Fibroblast of skin of scalp (primary cell): ENCODE measurements at regions not wholly inside any gene's neighbourhood (a gene's known extent, or its start where the extent isn't known, plus 50 kb on each side); places are given as distances from the start of the nearest gene placed in this dataset.

ENCODE experiments used
- DNase-seq: peaks from one replicate; pipeline ENCODE4 v3.0.0-alpha.2; 2013

DNA sequence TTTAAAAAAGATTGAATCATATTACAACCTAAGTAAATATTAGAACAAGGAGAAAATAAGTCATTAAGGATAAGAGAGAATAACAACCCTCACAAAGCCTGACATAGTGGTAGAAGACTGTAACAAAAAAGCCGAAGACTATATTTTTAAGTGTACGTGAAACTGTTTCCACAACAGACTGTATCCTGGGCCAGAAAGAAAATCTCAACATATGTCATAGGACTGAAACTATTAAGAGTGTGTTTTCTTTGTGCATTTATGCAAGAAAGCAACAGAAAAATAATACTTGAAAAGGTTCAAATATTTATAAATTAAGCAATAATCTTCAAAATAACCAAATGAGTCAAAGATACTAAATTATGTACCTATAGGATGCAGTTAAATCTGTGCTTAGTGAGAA, 309.8 kb downstream of the CASP12 start:
- DNase-seq, result no peak

- no peak for DNase-seq
Observed at GRCh38 chr11:104584823-104585222, 313.4 kb downstream of the CASP12 start.

- DNase-seq, result peak; percentile 35
Observed at GRCh38 chr11:104583857-104584256, 314.4 kb downstream of the CASP12 start.

- DNase-seq, result no peak
Observed at GRCh38 chr11:104582431-104582830, 315.8 kb downstream of the CASP12 start.

GRCh38 chr11:104581246-104581980, 316.8 kb downstream of the CASP12 start:
- peak; percentile 27 for DNase-seq

DNA sequence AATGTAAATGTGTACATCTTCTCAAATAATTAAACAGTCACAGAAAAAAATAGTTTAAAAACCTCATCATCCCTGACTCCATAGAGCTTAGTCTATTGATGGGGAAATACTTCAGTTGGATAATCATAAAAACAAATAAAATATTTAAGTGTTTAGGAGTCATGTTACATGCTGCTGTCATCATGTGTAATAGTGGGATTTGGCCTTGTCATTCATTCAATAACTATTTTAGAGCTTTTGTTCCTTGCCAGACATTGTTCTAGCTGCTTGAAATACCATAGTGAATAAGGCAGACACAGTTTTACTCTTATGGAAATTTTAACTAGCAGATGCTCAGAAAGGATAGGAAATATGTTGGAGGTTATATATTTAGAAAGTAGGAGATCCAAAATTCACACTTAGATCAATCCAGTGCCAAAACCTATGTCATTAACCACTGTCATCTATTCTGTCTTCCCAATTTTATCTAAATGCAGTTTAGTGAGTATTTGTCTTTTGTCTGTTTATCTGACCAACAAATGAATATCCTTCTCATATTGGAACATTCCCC, 324.7 kb downstream of the CASP12 start:
- peak; percentile 71 for DNase-seq

DNA sequence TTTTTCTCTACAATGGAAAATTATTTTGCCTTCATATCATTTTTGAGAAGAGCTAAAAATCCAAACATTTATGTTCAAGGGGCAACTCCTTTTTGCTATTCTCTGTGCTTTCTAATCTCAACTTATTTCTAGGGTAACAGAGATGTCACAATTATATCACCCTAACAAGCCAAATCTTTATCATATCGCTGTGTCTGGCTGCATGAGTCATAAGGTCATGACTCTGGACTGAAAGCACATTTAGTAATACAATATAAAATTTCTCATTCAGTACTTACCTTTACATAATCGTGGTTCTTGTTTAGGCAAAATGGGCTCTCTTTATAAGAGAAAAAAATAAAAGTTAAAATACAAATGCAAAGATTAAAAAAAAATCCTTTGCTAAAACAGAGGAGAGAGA, 326.0 kb downstream of the CASP12 start:
- DNase-seq, result no peak

DNA sequence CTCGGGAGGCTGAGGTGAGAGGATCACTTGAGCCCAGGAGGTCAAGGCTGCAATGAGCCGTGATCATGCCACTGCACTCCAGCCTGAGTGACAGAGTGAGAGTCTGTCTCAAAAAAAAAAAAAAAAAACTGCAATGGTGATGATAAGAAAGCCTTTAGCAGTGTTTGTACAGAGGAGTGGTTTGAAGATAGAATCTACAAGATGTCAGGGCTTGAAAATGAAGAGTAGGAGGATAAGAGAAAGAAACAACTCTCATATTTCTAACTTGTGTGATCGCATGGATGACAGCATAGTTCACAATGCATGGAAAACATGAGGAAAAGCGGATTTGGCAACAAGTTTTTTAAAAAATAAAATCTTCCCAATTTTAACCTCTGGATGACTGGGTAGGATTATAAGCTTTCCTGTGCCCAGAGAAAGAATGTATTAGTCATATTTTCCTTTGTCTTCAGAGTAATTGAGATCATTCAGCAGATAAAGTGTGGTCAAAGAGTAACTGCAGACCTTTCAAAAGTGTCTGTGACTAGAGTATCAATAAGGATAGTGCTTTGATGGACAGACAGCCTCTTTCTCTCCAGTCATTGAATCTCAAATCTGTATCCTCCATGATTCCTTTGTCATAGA, 328.1 kb downstream of the CASP12 start:
- DNase-seq, result peak; percentile 26

- DNase-seq, result no peak
Observed at GRCh38 chr11:104565583-104565961, 332.7 kb downstream of the CASP12 start.

GRCh38 chr11:104564921-104565582, 333.2 kb downstream of the CASP12 start:
- DNase-seq, result no peak

DNA sequence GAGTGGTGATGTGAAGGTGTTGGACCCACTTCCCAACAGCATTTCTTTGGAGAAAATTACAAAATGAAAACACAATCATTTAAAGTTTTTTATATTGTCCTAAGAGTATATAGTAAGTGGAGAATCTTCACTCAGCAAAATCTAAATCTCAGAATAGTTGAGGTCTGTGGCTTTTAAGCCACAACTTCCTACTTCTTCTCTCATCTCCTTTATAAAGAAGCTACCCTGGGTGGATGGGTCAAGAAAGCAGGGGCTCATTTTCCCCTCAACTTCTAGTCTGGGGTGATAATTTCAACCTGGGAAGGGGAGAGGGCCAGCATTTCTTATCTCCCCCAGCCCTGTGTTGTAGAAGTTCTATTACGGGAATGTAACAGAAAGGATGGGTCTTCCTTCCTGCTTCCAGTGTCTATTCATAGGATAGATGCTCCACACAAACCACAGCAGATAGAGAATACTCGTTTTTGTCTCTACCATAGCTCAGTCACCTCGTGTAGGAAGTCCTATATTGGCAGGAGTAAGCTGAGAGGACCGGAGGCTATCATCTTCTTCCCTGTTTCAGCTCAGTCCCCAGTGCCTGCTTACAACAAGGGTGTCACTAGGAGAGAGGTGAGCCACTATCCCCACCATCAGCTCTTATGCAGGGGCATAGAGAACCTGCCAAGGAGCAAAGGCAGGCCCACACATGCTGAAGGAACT, 341.5 kb downstream of the CASP12 start:
- DNase-seq, result no peak

- DNase-seq, result no peak
Observed at GRCh38 chr11:104549019-104549418, 349.2 kb downstream of the CASP12 start.

DNA sequence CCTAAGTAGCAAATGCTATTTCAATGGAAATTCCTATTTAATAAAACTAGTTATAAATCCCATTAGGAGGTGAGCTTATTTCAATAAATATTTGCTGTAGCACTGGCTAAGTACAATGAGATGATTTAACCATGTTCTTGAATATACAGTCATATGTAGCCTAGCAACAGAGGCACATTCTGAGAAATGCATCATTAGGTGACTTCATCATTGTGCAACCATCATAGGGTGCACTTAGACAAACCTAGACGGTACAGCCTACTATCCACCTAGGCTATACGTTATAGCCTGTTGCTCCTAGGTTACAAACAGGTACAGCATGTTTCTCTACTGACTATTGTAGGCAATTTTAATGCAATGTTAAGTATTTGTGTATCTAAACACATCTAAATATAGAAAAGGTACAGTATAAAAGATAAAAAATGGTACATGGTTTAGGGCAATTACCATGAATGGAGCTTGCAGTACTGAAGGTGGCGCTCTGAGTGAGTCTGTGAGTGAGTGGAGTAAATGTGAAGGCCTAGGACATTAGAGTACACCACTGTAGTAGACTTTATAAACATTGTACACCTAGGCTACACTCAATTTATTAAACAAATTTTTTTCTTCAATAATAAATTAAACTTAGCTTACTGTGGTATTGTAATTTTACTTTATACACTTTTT, 350.1 kb downstream of the CASP12 start:
- DNase-seq, result no peak

- no peak for DNase-seq
Observed at GRCh38 chr11:104546501-104546900, 351.8 kb downstream of the CASP12 start.

DNA sequence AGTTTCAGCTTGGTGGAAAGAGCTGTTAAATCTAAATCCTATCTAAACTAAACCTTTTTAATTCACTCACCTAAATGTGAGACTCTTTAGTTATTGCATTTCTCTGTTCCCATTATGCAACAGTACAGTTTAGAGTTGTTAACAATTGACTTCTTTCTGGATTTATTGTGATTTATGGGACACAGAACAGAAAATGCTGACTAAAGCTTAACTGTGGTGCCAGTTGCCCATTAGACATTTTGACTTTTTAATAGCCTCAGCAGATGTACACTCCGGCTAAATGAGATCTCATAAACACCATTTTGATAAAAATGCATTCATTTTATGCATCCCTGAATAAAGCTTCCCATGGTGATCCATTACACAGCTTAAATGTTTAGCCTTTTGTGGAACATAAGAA, 356.6 kb downstream of the CASP12 start:
- no peak for DNase-seq

- DNase-seq, result no peak
Observed at GRCh38 chr11:104538313-104538712, 359.9 kb downstream of the CASP12 start.

GRCh38 chr11:104534278-104534677, 364.0 kb downstream of the CASP12 start:
- no peak for DNase-seq

DNA sequence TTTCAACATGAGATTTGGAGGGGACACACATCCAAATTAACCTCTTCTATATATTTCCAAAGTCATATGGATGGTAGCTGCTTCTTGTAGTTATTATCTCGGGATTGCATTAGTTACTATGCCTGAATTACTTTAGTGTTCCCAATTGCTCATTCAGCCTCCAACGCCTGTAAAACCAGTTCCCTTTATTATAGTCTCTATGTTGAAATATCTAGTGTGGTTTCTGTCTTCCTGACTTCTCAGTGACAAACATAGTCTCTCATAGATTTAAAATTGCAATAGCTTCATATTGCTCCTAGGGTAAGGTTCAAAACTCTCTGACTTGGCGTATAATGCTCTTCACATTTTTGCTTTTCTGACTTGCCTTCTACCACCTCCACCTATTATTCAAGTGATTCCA, 366.4 kb downstream of the CASP12 start:
- DNase-seq, result no peak

- no peak for DNase-seq
Observed at GRCh38 chr11:104531075-104531474, 367.1 kb upstream of the PDGFD start.

GRCh38 chr11:104529906-104530305, 366.0 kb upstream of the PDGFD start:
- no peak for DNase-seq

- no peak for DNase-seq
Observed at GRCh38 chr11:104529213-104529612, 365.3 kb upstream of the PDGFD start.

GRCh38 chr11:104526006-104526405, 362.1 kb upstream of the PDGFD start:
- no peak for DNase-seq
